Stimulated activated CD4-positive, alpha-beta T cell treated with anti-CD3 and anti-CD28 coated beads, TNF-alpha, amount 100 ng/mL, for 48 hours (primary cell): ENCODE measurements at regions not wholly inside any gene's neighbourhood (a gene's known extent, or its start where the extent isn't known, plus 50 kb on each side); places are given as distances from the start of the nearest gene placed in this dataset.

Experiments
- DNase-seq, 3 donors: peaks; one replicate each; pipeline ENCODE4 v3.0.0-alpha.2; 2020; ENCODE audit warnings: low read depth in 3 of 3

GRCh38 chr7:38070718-38071117, 107.3 kb upstream of the STARD3NL start:
- DNase-seq = no peak

GRCh38 chr7:38086857-38087256, 91.2 kb upstream of the STARD3NL start:
- DNase-seq = no peak

- DNase-seq = no peak
Observed at GRCh38 chr7:38102507-38102906, 75.5 kb upstream of the STARD3NL start.

GRCh38 chr7:38105874-38106483, 72.1 kb upstream of the STARD3NL start:
- DNase-seq = no peak

DNA sequence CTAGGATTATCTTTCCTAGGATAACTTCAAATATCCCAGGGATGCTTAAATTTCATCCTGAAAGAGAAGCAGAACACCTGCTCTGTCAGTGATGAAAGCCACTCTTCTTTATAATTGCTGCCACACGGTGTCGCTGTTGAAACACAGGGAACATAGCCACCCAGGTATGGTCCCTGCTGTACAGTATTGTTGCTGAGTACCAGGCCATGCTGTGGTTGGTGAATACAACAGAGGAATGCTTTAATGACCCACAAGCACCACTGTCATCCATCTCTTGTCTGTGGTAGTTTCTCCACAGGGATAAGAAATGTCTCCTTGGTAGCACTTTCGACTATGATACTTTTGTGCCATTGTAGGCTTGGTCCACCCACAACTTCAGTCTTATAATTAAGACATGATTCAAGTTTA, 70.6 kb upstream of the STARD3NL start:
- peak; percentile 26 to 54 (median 53) for DNase-seq

DNA sequence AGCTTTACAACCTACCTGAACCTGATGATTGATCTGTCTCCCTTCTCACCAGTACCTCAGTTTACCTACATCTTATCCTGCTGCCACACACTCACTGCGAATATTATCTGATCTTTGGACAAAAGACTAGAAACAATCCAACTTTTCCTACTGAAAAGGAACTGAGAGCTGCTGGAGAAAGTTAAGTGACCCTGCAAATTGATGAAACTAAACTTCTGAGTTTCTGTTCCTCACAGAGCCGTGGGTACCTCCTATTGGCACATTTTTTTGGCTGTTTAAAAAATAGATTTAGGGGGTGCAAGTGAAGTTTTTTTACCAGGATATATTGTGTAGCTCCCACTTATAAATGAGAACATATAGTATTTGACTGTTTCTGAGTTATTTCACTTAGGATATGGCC, 66.0 kb upstream of the STARD3NL start:
- DNase-seq = no peak

GRCh38 chr7:38120076-38120475, 58.0 kb upstream of the STARD3NL start:
- no peak for DNase-seq

DNA sequence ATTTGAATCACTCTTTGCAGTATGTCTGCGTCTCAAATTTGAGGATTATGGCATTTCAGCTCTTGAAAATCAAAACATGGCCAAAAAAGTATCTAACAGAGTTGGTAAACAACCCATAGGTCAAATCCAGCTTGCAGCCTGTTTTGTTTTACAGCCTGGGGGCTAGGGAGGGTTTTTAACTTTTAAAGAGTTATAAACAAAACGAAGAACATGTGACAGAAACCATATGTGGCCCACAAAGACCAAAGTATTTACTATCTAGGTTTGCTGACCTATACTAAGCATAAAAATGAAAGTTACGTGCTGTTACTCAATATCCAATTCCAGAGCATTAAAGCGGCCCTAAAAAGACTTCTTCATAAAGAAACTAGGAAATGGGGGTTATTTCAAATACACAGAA, 55.5 kb upstream of the STARD3NL start:
- DNase-seq = no peak

GRCh38 chr7:38123494-38123893, 54.6 kb upstream of the STARD3NL start:
- no peak for DNase-seq

GRCh38 chr7:38127216-38128207, 50.5 kb upstream of the STARD3NL start:
- DNase-seq = no peak
